Activated B cell treated with CpG ODN at 0.5 μM for 24 hours (primary cell): ENCODE measurements at regions not wholly inside any gene's neighbourhood (a gene's known extent, or its start where the extent isn't known, plus 50 kb on each side); places are given as distances from the start of the nearest gene placed in this dataset.

Experiments
- ATAC-seq: fragments of 200-7000 bp; cut with Tn5 transposase; one replicate; pipeline ENCODE4 v1.10.0; 2021; ENCODE audit warnings: low read depth, mild to moderate bottlenecking, moderate library complexity
- CTCF ChIA-PET: fragments of 350-600 bp; sonication (Branson Sonifier 250); formaldehyde crosslinking; loops from one replicate; lab custom pipeline; 2021; ENCODE audit warnings: antibody characterized with exemption; lab: Charles Lee
- POLR2A ChIA-PET: fragments of 350-600 bp; sonication (Branson Sonifier 250); formaldehyde crosslinking; loops from one replicate; lab custom pipeline; 2021; ENCODE audit warnings: antibody characterized with exemption; lab: Charles Lee
- DNase-seq: peaks from one replicate; pipeline ENCODE4 v3.0.0; 2022
- H3K27ac Mint-ChIP-seq: one replicate; pipeline ENCODE4 v1.8.0; 2020; ENCODE audit warnings: mixed read lengths
- H3K27me3 Mint-ChIP-seq: one replicate; pipeline ENCODE4 v1.8.0; 2021; ENCODE audit warnings: mixed read lengths
- H3K36me3 Mint-ChIP-seq: one replicate; pipeline ENCODE4 v1.8.0; 2021; ENCODE audit warnings: low read depth, mixed read lengths
- H3K4me1 Mint-ChIP-seq: one replicate; pipeline ENCODE4 v1.8.0; 2021; ENCODE audit warnings: mixed read lengths
- H3K4me3 Mint-ChIP-seq: one replicate; pipeline ENCODE4 v1.8.0; 2020; ENCODE audit warnings: mild to moderate bottlenecking, mixed read lengths
- H3K9me3 Mint-ChIP-seq: one replicate; pipeline ENCODE4 v1.8.0; 2020; ENCODE audit warnings: mixed read lengths
- CTCF ChIP-seq: fragments of 200-600 bp; IDR thresholded peaks from one replicate; pipeline ENCODE4 v1.8.0; 2022; ENCODE audit warnings: antibody characterized with exemption, mild to moderate bottlenecking
- intact Hi-C: fragments of 100-400 bp; cut with micrococcal nuclease; formaldehyde crosslinking; loops from one replicate; pipeline ENCODE4 v1.15.1; 2024

- Mint-ChIP-seq H3K4me3 (no peak overlapping the region), H3K27ac (no peak overlapping the region), H3K9me3 (no peaks in the 10 kb centered on the region), H3K27me3 (no peaks in the 10 kb centered on the region), H3K36me3 (no peaks in the 10 kb centered on the region), H3K4me1 (no peaks in the 10 kb centered on the region)
- ChIA-PET POLR2A (no interaction called here), CTCF (no interaction called here)
- intact Hi-C loops: no loop called here
- TF ChIP-seq CTCF: no peak
- ATAC-seq: no peak
- DNase-seq: no peak
Observed at GRCh38 chr13:103528437-103528836, 462.2 kb upstream of the SLC10A2 start.

GRCh38 chr13:103525530-103525929 is 459.3 kb upstream of the SLC10A2 start:
- ChIA-PET CTCF (no interaction called here), POLR2A (interaction anchor here (0.5 kb wide), 1 partner anchor 33 kb away, joined by 5 read pairs; no protein-coding TSS in a partner anchor)
- ATAC-seq (no peak), DNase-seq (no peak)
- TF ChIP-seq CTCF: no peak
- Mint-ChIP-seq H3K4me1 (no peaks in the 10 kb centered on the region), H3K4me3 (no peak overlapping the region), H3K9me3 (no peaks in the 10 kb centered on the region), H3K36me3 (no peaks in the 10 kb centered on the region), H3K27ac (no peak overlapping the region), H3K27me3 (no peaks in the 10 kb centered on the region)
- intact Hi-C loops: no loop called here

- Mint-ChIP-seq H3K27ac (no peak overlapping the region), H3K4me1 (no peaks in the 10 kb centered on the region), H3K9me3 (no peaks in the 10 kb centered on the region), H3K36me3 (no peaks in the 10 kb centered on the region), H3K4me3 (no peak overlapping the region), H3K27me3 (no peaks in the 10 kb centered on the region)
- POLR2A ChIA-PET: no interaction called here
- no peak for DNase-seq
- no peak for ATAC-seq
- intact Hi-C loops: no loop called here
- CTCF ChIA-PET: no interaction called here
- TF ChIP-seq CTCF: no peak
Observed at GRCh38 chr13:103523858-103524257, 457.6 kb upstream of the SLC10A2 start.

- Mint-ChIP-seq H3K4me1 (no peaks in the 10 kb centered on the region), H3K27ac (no peak overlapping the region), H3K4me3 (no peak overlapping the region), H3K27me3 (no peaks in the 10 kb centered on the region), H3K9me3 (no peaks in the 10 kb centered on the region), H3K36me3 (no peaks in the 10 kb centered on the region)
- no peak for TF ChIP-seq CTCF
- no peak for ATAC-seq
- ChIA-PET POLR2A (no interaction called here), CTCF (no interaction called here)
- no peak for DNase-seq
- intact Hi-C loops: no loop called here
Observed at GRCh38 chr13:103521532-103521931, 455.3 kb upstream of the SLC10A2 start.

- no peak for ATAC-seq
- Mint-ChIP-seq H3K4me3 (no peak overlapping the region), H3K27ac (no peak overlapping the region), H3K9me3 (no peaks in the 10 kb centered on the region), H3K4me1 (no peaks in the 10 kb centered on the region), H3K27me3 (no peaks in the 10 kb centered on the region), H3K36me3 (no peaks in the 10 kb centered on the region)
- CTCF ChIA-PET: no interaction called here
- TF ChIP-seq CTCF: no peak
- POLR2A ChIA-PET: no interaction called here
- intact Hi-C loops: no loop called here
- no peak for DNase-seq
Observed at GRCh38 chr13:103517768-103518102, 451.5 kb upstream of the SLC10A2 start.
